D721Med (cell line): ENCODE measurements at regions not wholly inside any gene's neighbourhood (a gene's known extent, or its start where the extent isn't known, plus 50 kb on each side); places are given as distances from the start of the nearest gene placed in this dataset.

Experiments
- DNase-seq: peaks from one replicate; pipeline ENCODE4 v3.0.0; 2011; ENCODE audit warnings: low spot score; ENCODE audit not compliant: insufficient read length
- FAIRE-seq: peaks from 2 replicates; lab custom pipeline; 2011; peaks lifted over from hg19 to GRCh38; lab: Jason Lieb, UNC
- TF ChIP-seq, protein P1 (sequence below): IDR thresholded peaks from 2 replicates; pipeline ENCODE4 v1.5.1; 2012; ENCODE audit warnings: mild to moderate bottlenecking, control low read depth; ENCODE audit not compliant: insufficient read depth; ENCODE audit errors: missing control alignments

GRCh38 chr6:91144126-91144525, 557.3 kb upstream of the MAP3K7 start:
- TF ChIP-seq, protein P1, sequence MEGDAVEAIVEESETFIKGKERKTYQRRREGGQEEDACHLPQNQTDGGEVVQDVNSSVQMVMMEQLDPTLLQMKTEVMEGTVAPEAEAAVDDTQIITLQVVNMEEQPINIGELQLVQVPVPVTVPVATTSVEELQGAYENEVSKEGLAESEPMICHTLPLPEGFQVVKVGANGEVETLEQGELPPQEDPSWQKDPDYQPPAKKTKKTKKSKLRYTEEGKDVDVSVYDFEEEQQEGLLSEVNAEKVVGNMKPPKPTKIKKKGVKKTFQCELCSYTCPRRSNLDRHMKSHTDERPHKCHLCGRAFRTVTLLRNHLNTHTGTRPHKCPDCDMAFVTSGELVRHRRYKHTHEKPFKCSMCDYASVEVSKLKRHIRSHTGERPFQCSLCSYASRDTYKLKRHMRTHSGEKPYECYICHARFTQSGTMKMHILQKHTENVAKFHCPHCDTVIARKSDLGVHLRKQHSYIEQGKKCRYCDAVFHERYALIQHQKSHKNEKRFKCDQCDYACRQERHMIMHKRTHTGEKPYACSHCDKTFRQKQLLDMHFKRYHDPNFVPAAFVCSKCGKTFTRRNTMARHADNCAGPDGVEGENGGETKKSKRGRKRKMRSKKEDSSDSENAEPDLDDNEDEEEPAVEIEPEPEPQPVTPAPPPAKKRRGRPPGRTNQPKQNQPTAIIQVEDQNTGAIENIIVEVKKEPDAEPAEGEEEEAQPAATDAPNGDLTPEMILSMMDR, result no peak
- no peak for FAIRE-seq
- no peak for DNase-seq

DNA sequence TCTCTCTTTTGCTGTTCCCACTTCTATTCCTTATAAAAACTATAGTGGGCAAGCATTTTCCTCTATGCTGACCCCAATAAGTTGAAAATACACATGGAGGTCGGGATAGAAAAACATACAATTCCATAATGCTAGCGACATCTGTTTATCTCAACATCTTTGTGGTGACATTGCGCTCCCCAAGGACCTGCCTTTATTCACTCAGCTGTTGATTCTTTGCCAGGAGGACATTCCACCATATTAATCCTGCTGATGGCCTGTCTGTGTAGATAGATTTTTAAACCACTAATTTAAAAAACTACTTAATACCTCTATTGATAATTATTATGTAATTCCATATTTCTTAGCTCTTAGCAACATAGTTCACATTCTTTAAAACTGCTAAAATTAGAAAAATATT, 555.3 kb upstream of the MAP3K7 start:
- FAIRE-seq (no peak), DNase-seq (no peak)
- TF ChIP-seq, protein P1, result no peak

GRCh38 chr6:91141346-91141745, 554.5 kb upstream of the MAP3K7 start:
- no peak for FAIRE-seq
- no peak for DNase-seq
- TF ChIP-seq, protein P1, result no peak

DNA sequence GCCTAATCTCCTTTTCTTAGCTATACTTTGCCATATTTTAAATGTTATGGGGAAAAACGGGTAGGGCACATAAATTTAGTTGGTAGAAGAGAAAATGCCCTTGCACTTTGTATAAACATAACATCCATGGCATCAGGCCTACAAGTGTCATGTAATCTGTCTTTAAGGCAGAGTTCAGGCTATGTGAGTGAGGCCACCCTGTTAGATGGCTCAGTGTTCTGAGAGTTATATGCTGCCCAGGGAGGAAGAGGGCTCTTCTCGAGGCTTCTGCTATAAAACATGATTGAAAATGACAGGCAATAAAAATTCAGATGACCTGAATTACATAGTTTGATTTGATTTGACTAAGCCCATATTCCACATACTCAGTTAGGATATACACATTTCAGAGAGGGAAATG, 553.6 kb upstream of the MAP3K7 start:
- FAIRE-seq, result no peak
- TF ChIP-seq, protein P1, result no peak
- DNase-seq, result no peak

DNA sequence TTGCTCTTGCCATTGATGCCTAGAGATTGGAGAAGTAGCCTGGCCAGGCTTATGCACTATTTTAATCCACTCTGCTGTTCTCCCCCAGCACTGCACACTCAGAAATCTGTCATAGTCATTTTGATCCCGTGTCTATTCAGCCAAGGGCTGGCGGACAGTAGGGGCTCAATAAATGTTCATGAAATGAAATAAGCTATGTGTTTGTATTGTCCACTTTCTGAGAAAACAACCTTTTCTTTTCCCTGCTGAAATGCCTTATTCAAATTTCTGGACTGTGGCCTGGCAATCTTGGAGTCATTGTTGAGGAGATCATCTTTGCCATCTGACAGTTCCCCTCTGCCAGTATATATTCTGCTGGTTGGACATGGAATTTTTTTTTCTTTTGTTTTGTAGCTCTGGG, 550.4 kb upstream of the MAP3K7 start:
- FAIRE-seq, result no peak
- TF ChIP-seq, protein P1, result no peak
- no peak for DNase-seq

- TF ChIP-seq, protein P1, result no peak
- FAIRE-seq (no peak), DNase-seq (no peak)
Observed at GRCh38 chr6:91135406-91136103, 548.7 kb upstream of the MAP3K7 start.

- TF ChIP-seq, protein P1, result no peak
- no peak for DNase-seq
Observed at GRCh38 chr6:91132461-91132860, 545.6 kb upstream of the MAP3K7 start.

More at GRCh38 chr6:91132461-91132860, 545.6 kb upstream of the MAP3K7 start:
- FAIRE-seq, result no peak
